Glutamatergic neuron (in vitro differentiated cells): ENCODE measurements at regions not wholly inside any gene's neighbourhood (a gene's known extent, or its start where the extent isn't known, plus 50 kb on each side); places are given as distances from the start of the nearest gene placed in this dataset.

Experiments used
- DNase-seq: peaks from one replicate; pipeline ENCODE4 v3.0.0; 2022
- H3K27ac Mint-ChIP-seq: one replicate; pipeline ENCODE4 v1.8.0; 2020; ENCODE audit warnings: mild to moderate bottlenecking, mixed read lengths, inconsistent platforms; ENCODE audit not compliant: unreplicated experiment
- H3K27me3 Mint-ChIP-seq: one replicate; pipeline ENCODE4 v1.8.0; 2020; ENCODE audit warnings: mild to moderate bottlenecking, moderate library complexity, mixed read lengths, inconsistent platforms; ENCODE audit not compliant: unreplicated experiment
- H3K36me3 Mint-ChIP-seq: one replicate; pipeline ENCODE4 v1.8.0; 2020; ENCODE audit warnings: mild to moderate bottlenecking, mixed read lengths, inconsistent platforms; ENCODE audit not compliant: unreplicated experiment
- H3K4me1 Mint-ChIP-seq: one replicate; pipeline ENCODE4 v1.8.0; 2020; ENCODE audit warnings: mild to moderate bottlenecking, low read depth, mixed read lengths, inconsistent platforms; ENCODE audit not compliant: unreplicated experiment
- H3K4me3 Mint-ChIP-seq: one replicate; pipeline ENCODE4 v1.8.0; 2020; ENCODE audit warnings: mild to moderate bottlenecking, mixed read lengths, inconsistent platforms; ENCODE audit not compliant: unreplicated experiment
- H3K9me3 Mint-ChIP-seq: one replicate; pipeline ENCODE4 v1.8.0; 2020; ENCODE audit warnings: mild to moderate bottlenecking, moderate library complexity, mixed read lengths, inconsistent platforms; ENCODE audit not compliant: unreplicated experiment
- TF ChIP-seq, protein P1 (sequence below): fragments of 200-600 bp; sonication (generic); IDR thresholded peaks from one replicate; pipeline ENCODE4 v1.5.0; 2021; ENCODE audit not compliant: partially characterized antibody, unreplicated experiment

DNA sequence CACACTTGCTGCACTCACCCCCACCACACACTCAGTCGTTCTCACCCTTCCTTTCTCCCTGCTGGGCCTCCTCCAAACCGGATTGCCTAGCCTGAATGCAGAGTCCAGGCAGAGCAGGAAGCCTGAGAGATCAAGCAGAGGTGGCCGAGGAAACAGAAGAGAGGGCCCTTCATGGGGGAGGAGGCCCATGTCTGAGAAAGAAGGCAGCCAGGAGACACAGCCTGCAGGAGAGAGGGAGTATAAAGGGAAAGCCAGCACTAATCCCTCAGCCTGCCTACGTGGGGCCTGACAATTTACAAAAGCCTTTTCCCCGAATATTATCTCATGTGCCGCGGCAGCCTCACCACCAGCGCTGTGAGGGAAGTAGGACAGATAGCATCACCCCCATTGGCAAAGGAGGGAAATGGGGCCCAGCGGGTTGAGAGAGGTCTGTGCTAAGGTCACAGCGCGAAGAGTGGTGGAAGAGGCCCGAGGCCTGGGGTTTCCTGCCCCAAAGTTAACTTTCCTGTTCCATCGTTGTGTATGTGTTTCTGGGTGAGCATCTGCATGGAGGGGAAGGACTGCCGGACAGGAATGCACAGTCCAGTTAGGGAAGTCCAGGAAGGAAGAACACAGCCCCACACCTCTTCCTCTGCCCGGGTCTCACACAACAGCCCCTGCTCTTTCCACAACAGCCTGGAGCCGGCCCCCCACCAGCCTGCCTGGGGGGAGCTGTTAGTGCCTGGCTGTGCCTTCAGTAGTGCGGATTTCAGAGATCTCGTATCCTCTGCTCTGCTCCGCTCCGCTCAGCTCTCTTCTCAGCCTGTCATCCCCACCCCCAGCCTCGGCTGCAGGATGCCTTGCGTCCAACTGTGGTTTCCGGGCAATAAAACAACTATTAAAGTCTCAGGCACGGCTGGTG, 50.9 kb upstream of the BCOR start:
- DNase-seq = peak; percentile 21
- Mint-ChIP-seq H3K4me3 (peak overlapping the region; percentile 63), H3K27ac (no peak overlapping the region), H3K27me3 (peaks cover 7% of the 10 kb centered on the region), H3K4me1 (peaks cover 9% of the 10 kb centered on the region), H3K9me3 (no peaks in the 10 kb centered on the region), H3K36me3 (no peaks in the 10 kb centered on the region)
- TF ChIP-seq, protein P1, sequence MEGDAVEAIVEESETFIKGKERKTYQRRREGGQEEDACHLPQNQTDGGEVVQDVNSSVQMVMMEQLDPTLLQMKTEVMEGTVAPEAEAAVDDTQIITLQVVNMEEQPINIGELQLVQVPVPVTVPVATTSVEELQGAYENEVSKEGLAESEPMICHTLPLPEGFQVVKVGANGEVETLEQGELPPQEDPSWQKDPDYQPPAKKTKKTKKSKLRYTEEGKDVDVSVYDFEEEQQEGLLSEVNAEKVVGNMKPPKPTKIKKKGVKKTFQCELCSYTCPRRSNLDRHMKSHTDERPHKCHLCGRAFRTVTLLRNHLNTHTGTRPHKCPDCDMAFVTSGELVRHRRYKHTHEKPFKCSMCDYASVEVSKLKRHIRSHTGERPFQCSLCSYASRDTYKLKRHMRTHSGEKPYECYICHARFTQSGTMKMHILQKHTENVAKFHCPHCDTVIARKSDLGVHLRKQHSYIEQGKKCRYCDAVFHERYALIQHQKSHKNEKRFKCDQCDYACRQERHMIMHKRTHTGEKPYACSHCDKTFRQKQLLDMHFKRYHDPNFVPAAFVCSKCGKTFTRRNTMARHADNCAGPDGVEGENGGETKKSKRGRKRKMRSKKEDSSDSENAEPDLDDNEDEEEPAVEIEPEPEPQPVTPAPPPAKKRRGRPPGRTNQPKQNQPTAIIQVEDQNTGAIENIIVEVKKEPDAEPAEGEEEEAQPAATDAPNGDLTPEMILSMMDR = no peak

DNA sequence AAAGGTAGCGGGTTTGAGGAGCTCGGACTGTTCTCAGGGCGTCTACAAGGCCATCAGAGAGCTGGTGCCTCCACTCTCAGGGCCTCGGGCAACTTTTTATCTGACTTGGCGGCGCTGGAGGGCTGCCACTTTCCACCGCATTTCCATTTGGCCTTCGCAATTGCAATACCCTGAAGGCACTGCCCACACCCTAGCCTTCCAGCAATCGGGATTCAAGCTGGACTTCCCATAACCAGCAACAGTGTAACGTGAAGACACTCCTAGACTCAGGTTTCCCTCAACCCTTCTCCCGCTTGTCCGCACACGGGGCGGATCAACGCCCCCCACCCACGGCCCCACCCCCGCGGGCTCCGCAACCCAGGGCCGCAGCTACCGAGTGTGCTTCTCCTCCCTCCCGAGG, 50.2 kb upstream of the BCOR start:
- H3K9me3 Mint-ChIP-seq = no peaks in the 10 kb centered on the region
- H3K4me1 Mint-ChIP-seq = peaks cover 9% of the 10 kb centered on the region
- no peak overlapping the region for H3K4me3 Mint-ChIP-seq
- DNase-seq = peak; percentile 10
- no peak overlapping the region for H3K27ac Mint-ChIP-seq
- peaks cover 7% of the 10 kb centered on the region for H3K27me3 Mint-ChIP-seq
- TF ChIP-seq, protein P1 = no peak
- no peaks in the 10 kb centered on the region for H3K36me3 Mint-ChIP-seq
